IMR-90 (cell line): ENCODE measurements at regions not wholly inside any gene's neighbourhood (a gene's known extent, or its start where the extent isn't known, plus 50 kb on each side); places are given as distances from the start of the nearest gene placed in this dataset.
"Not testable (repeated sequence)": the region's sequence is repeated elsewhere in the genome, so short reads cannot be mapped to it uniquely, and the experiment has no call there.

Experiments used
- ATAC-seq: fragments of 200-7000 bp; cut with Tn5 transposase; 2 replicates; pipeline ENCODE4 v1.9.1; 2020; ENCODE audit warnings: low read depth, mild to moderate bottlenecking, moderate library complexity
- BruUV-seq: library from RNA; stranded (reverse); fragments of 400-500 nt; replicated peaks from 2 replicates; lab custom pipeline; 2021; lab: Mats Ljungman, UMichigan
- CTCF ChIA-PET: fragments of 300-600 bp; formaldehyde crosslinking; extraction: SDS; loops from one replicate; lab custom pipeline; 2021; ENCODE audit warnings: antibody characterized with exemption; lab: Yijun Ruan, JAX
- POLR2A ChIA-PET: fragments of 300-600 bp; sonication (Branson Sonifier 250); formaldehyde crosslinking; loops from one replicate; lab custom pipeline; 2022; ENCODE audit warnings: antibody characterized with exemption; ENCODE audit not compliant: unreplicated experiment; lab: Charles Lee
- DNase-seq: peaks from one replicate; pipeline ENCODE4 v3.0.0; 2013
- H2AFZ ChIP-seq: replicated peaks from 2 replicates; pipeline ENCODE3; 2013; ENCODE audit warnings: low read length, mild to moderate bottlenecking; ENCODE audit not compliant: poor library complexity
- H2AK5ac ChIP-seq: 2 replicates; pipeline ENCODE4 v1.6.1; 2013; ENCODE audit warnings: low read depth, low read length, inconsistent platforms
- H2AK9ac ChIP-seq: replicated peaks from 2 replicates; pipeline ENCODE3; 2013; ENCODE audit warnings: mild to moderate bottlenecking, low read depth, low read length, moderate library complexity; ENCODE audit not compliant: poor library complexity
- H2BK120ac ChIP-seq: 2 replicates; pipeline ENCODE4 v1.6.1; 2013; ENCODE audit warnings: low read depth, low read length, inconsistent platforms
- H2BK15ac ChIP-seq: 3 replicates; pipeline ENCODE4 v1.6.1; 2013; ENCODE audit warnings: low read depth, low read length, inconsistent platforms
- H2BK20ac ChIP-seq: 2 replicates; pipeline ENCODE4 v1.6.1; 2013; ENCODE audit warnings: low read depth, mild to moderate bottlenecking, inconsistent platforms, low read length, moderate library complexity
- H2BK5ac ChIP-seq: 2 replicates; pipeline ENCODE4 v1.6.1; 2013; ENCODE audit warnings: mild to moderate bottlenecking, low read depth, low read length, inconsistent platforms; ENCODE audit not compliant: poor library complexity, severe bottlenecking
- H3K14ac ChIP-seq: replicated peaks from 2 replicates; pipeline ENCODE4 v1.6.1; 2013; ENCODE audit warnings: low read depth, low read length, inconsistent platforms
- H3K18ac ChIP-seq: 2 replicates; pipeline ENCODE4 v1.6.1; 2013; ENCODE audit warnings: low read depth, low read length, control low read depth
- H3K23ac ChIP-seq: 2 replicates; pipeline ENCODE4 v1.6.1; 2013; ENCODE audit warnings: low read depth, low read length, inconsistent platforms
- H3K27ac ChIP-seq: 2 replicates; pipeline ENCODE4 v1.5.1; 2013; ENCODE audit warnings: mild to moderate bottlenecking, control low read depth, low read length; ENCODE audit not compliant: insufficient read depth
- H3K27me3 ChIP-seq: 2 replicates; pipeline ENCODE4 v1.6.1; 2013; ENCODE audit warnings: low read length; ENCODE audit not compliant: control insufficient read depth, insufficient read depth
- H3K36me3 ChIP-seq: 2 replicates; pipeline ENCODE4 v1.6.1; 2013; ENCODE audit warnings: low read length, mixed read lengths; ENCODE audit not compliant: control insufficient read depth, insufficient read depth
- H3K4ac ChIP-seq: 2 replicates; pipeline ENCODE4 v1.6.1; 2013; ENCODE audit warnings: low read depth, low read length, inconsistent platforms
- H3K4me1 ChIP-seq: 2 replicates; pipeline ENCODE4 v1.6.1; 2013; ENCODE audit warnings: low read length, mixed read lengths; ENCODE audit not compliant: control insufficient read depth, insufficient read depth
- H3K4me2 ChIP-seq: 2 replicates; pipeline ENCODE4 v1.6.1; 2013; ENCODE audit warnings: low read depth, mild to moderate bottlenecking, control low read depth, low read length, moderate library complexity
- H3K4me3 ChIP-seq: 2 replicates; pipeline ENCODE4 v1.5.1; 2013; ENCODE audit warnings: low read depth, mild to moderate bottlenecking, control low read depth, low read length, moderate library complexity; ENCODE audit not compliant: insufficient read depth
- H3K56ac ChIP-seq: 2 replicates; pipeline ENCODE4 v1.6.1; 2013; ENCODE audit warnings: low read length, inconsistent platforms; ENCODE audit not compliant: insufficient read depth; ENCODE audit errors: extremely low read depth
- H3K79me1 ChIP-seq, 2 experiments: 2 replicates each; pipeline ENCODE4 v1.6.1; 2013; ENCODE audit warnings: low read length in 2 of 2, inconsistent platforms in 1 of 2, low read depth in 1 of 2
- H3K9ac ChIP-seq: 2 replicates; pipeline ENCODE4 v1.6.1; 2013; ENCODE audit warnings: low read depth, low read length, control low read depth
- H3K9me1 ChIP-seq: 2 replicates; pipeline ENCODE4 v1.6.1; 2013; ENCODE audit warnings: low read length, inconsistent platforms; ENCODE audit not compliant: insufficient read depth
- H3K9me3 ChIP-seq: 2 replicates; pipeline ENCODE4 v1.6.1; 2013; ENCODE audit warnings: low read length; ENCODE audit not compliant: control insufficient read depth, insufficient read depth
- H4K20me1 ChIP-seq: 2 replicates; pipeline ENCODE4 v1.6.1; 2013; ENCODE audit warnings: low read length, inconsistent platforms; ENCODE audit not compliant: insufficient read depth
- H4K5ac ChIP-seq: 2 replicates; pipeline ENCODE4 v1.6.1; 2013; ENCODE audit warnings: mild to moderate bottlenecking, low read depth, low read length, control low read depth
- H4K8ac ChIP-seq, 2 experiments: 2 replicates each; pipeline ENCODE4 v1.6.1; 2013; ENCODE audit warnings: low read depth in 2 of 2, low read length in 2 of 2, control low read depth in 1 of 2, inconsistent platforms in 1 of 2
- H4K91ac ChIP-seq: 2 replicates; pipeline ENCODE4 v1.6.1; 2013; ENCODE audit warnings: low read depth, low read length, inconsistent platforms; ENCODE audit not compliant: insufficient read depth
- whole genome bisulfite sequencing, 2 experiments: methylation state at CpG; one replicate each; pipeline versions ENCODE4 v1.1.5 to v1.1.7; 2013; ENCODE audit warnings: missing lambda C conversion rate in 2 of 2; ENCODE audit not compliant: insufficient read length in 1 of 2; ENCODE audit errors: extremely low coverage in 2 of 2; 5-methylcytosine and 5-hydroxymethylcytosine counted together
- dilution Hi-C: fragments of 300-500 bp; cut with HindIII; formaldehyde crosslinking; loops from one replicate; pipeline ENCODE4 v1.14.3; 2018; ENCODE audit warnings: low sequenced_read_pairs; ENCODE audit not compliant: unreplicated experiment
- in situ Hi-C: fragments of 300-500 bp; cut with MboI; formaldehyde crosslinking; loops from 3 replicates; pipeline ENCODE4 v1.14.3; 2019; ENCODE audit warnings: low sequenced_read_pairs, inconsistent platforms, mixed read lengths
- intact Hi-C: fragments of 100-400 bp; cut with micrococcal nuclease; formaldehyde crosslinking; loops from 2 replicates; pipeline ENCODE4 v1.10.0; 2022

GRCh38 chrX:140633105-140633504 lies 76.5 kb upstream of the LINC00632 start:
- H4K8ac ChIP-seq, H3K9me3 ChIP-seq, H3K4ac ChIP-seq, CTCF ChIA-PET, H3K36me3 ChIP-seq, H3K56ac ChIP-seq, H3K9ac ChIP-seq, H2AK5ac ChIP-seq, H3K4me3 ChIP-seq, H3K23ac ChIP-seq, H2BK120ac ChIP-seq, H4K91ac ChIP-seq, DNase-seq, H3K27ac ChIP-seq, H2BK20ac ChIP-seq, POLR2A ChIA-PET, H2AK9ac ChIP-seq, H3K9me1 ChIP-seq, intact Hi-C loops, H3K14ac ChIP-seq, H3K4me2 ChIP-seq, ATAC-seq, H2BK5ac ChIP-seq, dilution Hi-C loops, H3K4me1 ChIP-seq, H3K18ac ChIP-seq, H3K27me3 ChIP-seq, H4K20me1 ChIP-seq, H2BK15ac ChIP-seq, BruUV-seq, H2AFZ ChIP-seq, H4K5ac ChIP-seq, H3K79me1 ChIP-seq, in situ Hi-C loops: not testable (repeated sequence)
- WGBS, 2 experiments = 88% methylated on average over 8 of the region's 10 CpGs; no CpG with 5 or more reads in 1 of the 2 experiments
